B cell (primary cell): ENCODE measurements at regions not wholly inside any gene's neighbourhood (a gene's known extent, or its start where the extent isn't known, plus 50 kb on each side); places are given as distances from the start of the nearest gene placed in this dataset.
"Not testable (repeated sequence)": the region's sequence is repeated elsewhere in the genome, so short reads cannot be mapped to it uniquely, and the experiment has no call there.

ENCODE experiments used
- ATAC-seq: fragments of 200-7000 bp; cut with Tn5 transposase; one replicate; pipeline ENCODE4 v1.10.0; 2021; ENCODE audit warnings: low read depth, mild to moderate bottlenecking, moderate number of reproducible peaks, moderate library complexity
- CTCF ChIA-PET: fragments of 350-600 bp; sonication (Branson Sonifier 250); formaldehyde crosslinking; loops from one replicate; lab custom pipeline; 2021; ENCODE audit warnings: antibody characterized with exemption, inconsistent platforms; lab: Charles Lee
- POLR2A ChIA-PET: fragments of 350-600 bp; sonication (Branson Sonifier 250); formaldehyde crosslinking; loops from one replicate; lab custom pipeline; 2021; ENCODE audit warnings: antibody characterized with exemption; lab: Charles Lee
- DNase-seq: peaks from one replicate; pipeline ENCODE4 v3.0.0; 2013
- H2AFZ ChIP-seq: 2 replicates; pipeline ENCODE4 v1.6.1; 2012; ENCODE audit warnings: mild to moderate bottlenecking, low read depth, low read length; ENCODE audit not compliant: insufficient read depth, poor library complexity, severe bottlenecking
- H3K27ac ChIP-seq, 2 donors: 1 replicate in 1 of 2; 2 replicates in 1 of 2; pipeline ENCODE4 v1.5.1; 2012 to 2013; ENCODE audit warnings: low read length in 2 of 2, mild to moderate bottlenecking in 2 of 2, moderate library complexity in 1 of 2
- H3K27me3 ChIP-seq, 4 experiments: fragments of 200-600 bp in 1 of 4; sonication (generic) in 1 of 4; replicated peaks in 1 of 4; 1 replicate in 2 of 4; 2 replicates in 2 of 4; pipeline versions ENCODE4 v1.6.1 to v1.7.0; 2013 to 2016; ENCODE audit warnings: low read length in 3 of 4, mild to moderate bottlenecking in 2 of 4, mixed read lengths in 1 of 4, moderate library complexity in 1 of 4; ENCODE audit not compliant: insufficient read depth in 4 of 4, control insufficient read depth in 3 of 4; ENCODE audit errors: control extremely low read depth in 1 of 4
- H3K36me3 ChIP-seq, 2 experiments: replicated peaks in 1 of 2; 1 replicate in 1 of 2; 2 replicates in 1 of 2; pipeline versions ENCODE4 v1.6.1 to v1.7.1; 2013; ENCODE audit warnings: low read length in 1 of 2; ENCODE audit not compliant: insufficient read depth in 2 of 2, control insufficient read depth in 1 of 2; ENCODE audit errors: control extremely low read depth in 1 of 2, extremely low read depth in 1 of 2
- H3K4me1 ChIP-seq, 2 donors: fragments of 200-600 bp in 1 of 2; sonication (generic) in 1 of 2; 1 replicate in 1 of 2; 2 replicates in 1 of 2; pipeline versions ENCODE4 v1.5.1 to v1.6.1; 2013 to 2017; ENCODE audit warnings: low read length in 2 of 2; ENCODE audit not compliant: control insufficient read depth in 2 of 2, insufficient read depth in 2 of 2
- H3K4me2 ChIP-seq: replicated peaks from 2 replicates; pipeline ENCODE3; 2012; ENCODE audit warnings: mild to moderate bottlenecking, low read depth, low read length; ENCODE audit not compliant: poor library complexity, severe bottlenecking
- H3K4me3 ChIP-seq, 5 experiments: fragments of 200-600 bp in 1 of 5; sonication (generic) in 1 of 5; 1 replicate in 3 of 5; 2 replicates in 2 of 5; pipeline versions ENCODE4 v1.5.1 to v1.7.0; 2011 to 2016; ENCODE audit warnings: low read length in 4 of 5, mild to moderate bottlenecking in 4 of 5, low read depth in 2 of 5, control low read depth in 1 of 5, moderate library complexity in 1 of 5; ENCODE audit not compliant: insufficient read depth in 1 of 5; ENCODE audit errors: control extremely low read depth in 1 of 5, extremely low read depth in 1 of 5
- H3K79me2 ChIP-seq: fragments of 200-600 bp; sonication (generic); one replicate; pipeline ENCODE4 v1.6.0; 2016; ENCODE audit warnings: low read length; ENCODE audit not compliant: control insufficient read depth, insufficient read depth
- H3K9ac ChIP-seq: fragments of 200-600 bp; sonication (generic); 2 replicates; pipeline ENCODE4 v1.6.1; 2017; ENCODE audit warnings: mild to moderate bottlenecking, low read length, moderate library complexity
- H3K9me3 ChIP-seq, 3 donors: one replicate each; pipeline versions ENCODE4 v1.6.1 to v1.7.1; 2013; ENCODE audit warnings: low read length in 2 of 3; ENCODE audit not compliant: control insufficient read depth in 2 of 3, insufficient read depth in 1 of 3; ENCODE audit errors: control extremely low read depth in 1 of 3
- H4K20me1 ChIP-seq: 2 replicates; pipeline ENCODE4 v1.6.0; 2012; ENCODE audit warnings: mild to moderate bottlenecking, low read length; ENCODE audit not compliant: insufficient read depth, control insufficient read depth, poor library complexity, severe bottlenecking
- H3K27ac Mint-ChIP-seq: one replicate; pipeline ENCODE4 v1.8.0; 2021; ENCODE audit warnings: mixed read lengths
- H3K27me3 Mint-ChIP-seq: one replicate; pipeline ENCODE4 v1.8.0; 2021; ENCODE audit warnings: mixed read lengths
- H3K4me1 Mint-ChIP-seq: one replicate; pipeline ENCODE4 v1.8.0; 2021; ENCODE audit warnings: mixed read lengths
- H3K4me3 Mint-ChIP-seq: one replicate; pipeline ENCODE4 v1.8.0; 2021; ENCODE audit warnings: mixed read lengths
- H3K9me3 Mint-ChIP-seq: one replicate; pipeline ENCODE4 v1.8.0; 2022; ENCODE audit warnings: mixed read lengths; ENCODE audit not compliant: insufficient read depth
- CTCF ChIP-seq: fragments of 200-600 bp; IDR thresholded peaks from one replicate; pipeline ENCODE4 v1.8.0; 2022; ENCODE audit warnings: antibody characterized with exemption, mild to moderate bottlenecking
- EZH2 ChIP-seq: IDR thresholded peaks from 2 replicates; pipeline ENCODE4 v1.6.1; 2012; ENCODE audit warnings: borderline replicate concordance, low read depth, mild to moderate bottlenecking, moderate library complexity, low read length; ENCODE audit not compliant: insufficient read depth, poor library complexity, severe bottlenecking
- WGBS: methylation state at CpG from one replicate; pipeline ENCODE4 v1.1.5; 2013; ENCODE audit warnings: missing lambda C conversion rate; ENCODE audit not compliant: insufficient coverage; 5-methylcytosine and 5-hydroxymethylcytosine counted together
- intact Hi-C: fragments of 100-400 bp; cut with micrococcal nuclease; formaldehyde crosslinking; loops from one replicate; pipeline ENCODE4 v1.10.0; 2022

GRCh38 chr19:28539759-28540158 lies 673.2 kb downstream of the UQCRFS1 start:
- no peak overlapping the region for H2AFZ ChIP-seq
- H3K9me3 ChIP-seq = peaks cover 0 to 9% (median 1%) of the 10 kb centered on the region in 3 donors
- peaks cover 9% of the 10 kb centered on the region for H3K4me1 Mint-ChIP-seq
- H3K27me3 Mint-ChIP-seq = no peaks in the 10 kb centered on the region
- no peaks in the 10 kb centered on the region for H3K36me3 ChIP-seq
- TF ChIP-seq CTCF = no peak
- TF ChIP-seq EZH2 = no peak
- DNase-seq (no peak), ATAC-seq (no peak)
- H4K20me1 ChIP-seq = no peaks in the 10 kb centered on the region
- H3K27ac ChIP-seq = no peak overlapping the region
- H3K4me2 ChIP-seq = no peak overlapping the region
- no peaks in the 10 kb centered on the region for H3K4me1 ChIP-seq
- H3K4me3 ChIP-seq = no peak overlapping the region
- H3K9me3 Mint-ChIP-seq = peaks cover 5% of the 10 kb centered on the region
- intact Hi-C loops = no loop called here
- ChIA-PET POLR2A (no interaction called here), CTCF (no interaction called here)
- no peaks in the 10 kb centered on the region for H3K79me2 ChIP-seq
- no peaks in the 10 kb centered on the region for H3K27me3 ChIP-seq
- no peak overlapping the region for H3K4me3 Mint-ChIP-seq
- H3K9ac ChIP-seq = no peak overlapping the region
- H3K27ac Mint-ChIP-seq = no peak overlapping the region

- H3K79me2 ChIP-seq, DNase-seq, H3K4me3 ChIP-seq, H3K9me3 Mint-ChIP-seq, H3K27ac ChIP-seq, POLR2A ChIA-PET, H3K27me3 Mint-ChIP-seq, H3K36me3 ChIP-seq, ATAC-seq, CTCF ChIA-PET, H2AFZ ChIP-seq, H3K4me3 Mint-ChIP-seq, H3K27ac Mint-ChIP-seq, H3K4me1 ChIP-seq, H3K4me2 ChIP-seq, H3K27me3 ChIP-seq, H3K9me3 ChIP-seq, H3K4me1 Mint-ChIP-seq, intact Hi-C loops, H3K9ac ChIP-seq, H4K20me1 ChIP-seq: not testable (repeated sequence)
- WGBS = no CpG with 5 or more reads among the region's 2 CpGs
These were observed 674.4 kb downstream of the UQCRFS1 start for GRCh38 chr19:28538579-28538978.
